ENCODE measurements at regions not wholly inside any gene's neighbourhood (a gene's known extent, or its start where the extent isn't known, plus 50 kb on each side); places are given as distances from the start of the nearest gene placed in this dataset.

GRCh38 chr1:83087851-83088250 lies 911.1 kb downstream of the TTLL7 start:
- H3K27me3 ChIP-seq, result no peaks in the 10 kb centered on the region
- H3K4me3 ChIP-seq, result no peak overlapping the region
- no peak overlapping the region for H3K27ac ChIP-seq
- no peak for DNase-seq (ENCODE audit: low read depth in 1 of 2, low spot score in 1 of 2)
- H3K36me3 ChIP-seq, result no peaks in the 10 kb centered on the region
- H3K9me3 ChIP-seq (ENCODE audit: low read depth), result no peaks in the 10 kb centered on the region
- TF ChIP-seq CTCF (IDR thresholded peaks at IDR 0.05; ENCODE audit: low read depth, low read length), result no peak
- H3K4me1 ChIP-seq (ENCODE audit: low read depth), result peaks cover 4% of the 10 kb centered on the region

DNA sequence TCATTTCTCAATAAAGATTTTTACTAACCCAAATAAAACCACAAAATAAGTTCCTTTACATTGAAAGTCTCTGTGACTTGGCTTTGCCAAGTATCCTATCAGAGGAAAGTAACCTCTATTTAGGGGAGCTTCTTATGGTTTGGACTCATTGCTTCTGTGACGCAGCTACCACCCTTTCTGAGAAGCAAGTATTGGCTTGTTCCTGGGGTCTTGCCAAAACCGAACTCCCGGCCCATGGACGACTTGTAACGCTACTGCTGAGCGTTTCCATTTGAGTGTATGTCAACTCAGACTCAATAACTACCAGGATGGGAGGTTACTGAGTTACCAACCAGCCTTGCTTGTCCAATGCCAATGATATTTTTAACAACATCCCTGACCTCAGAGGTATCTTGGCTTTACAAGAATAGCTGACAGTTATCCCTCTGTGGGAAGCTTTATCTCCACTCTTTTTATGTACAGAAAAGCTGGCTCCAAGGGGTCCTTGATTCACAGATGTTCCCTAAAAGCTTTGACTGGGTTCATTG lies 911.9 kb downstream of the TTLL7 start:
- peaks cover 4% of the 10 kb centered on the region for H3K4me1 ChIP-seq (ENCODE audit: low read depth)
- DNase-seq (ENCODE audit: low read depth in 1 of 2, low spot score in 1 of 2), result no peak
- no peak for TF ChIP-seq CTCF (IDR thresholded peaks at IDR 0.05; ENCODE audit: low read depth, low read length)
- H3K27me3 ChIP-seq, result no peaks in the 10 kb centered on the region
- H3K9me3 ChIP-seq (ENCODE audit: low read depth), result no peaks in the 10 kb centered on the region
- no peaks in the 10 kb centered on the region for H3K36me3 ChIP-seq
- H3K4me3 ChIP-seq, result no peak overlapping the region
- H3K27ac ChIP-seq, result no peak overlapping the region

DNA sequence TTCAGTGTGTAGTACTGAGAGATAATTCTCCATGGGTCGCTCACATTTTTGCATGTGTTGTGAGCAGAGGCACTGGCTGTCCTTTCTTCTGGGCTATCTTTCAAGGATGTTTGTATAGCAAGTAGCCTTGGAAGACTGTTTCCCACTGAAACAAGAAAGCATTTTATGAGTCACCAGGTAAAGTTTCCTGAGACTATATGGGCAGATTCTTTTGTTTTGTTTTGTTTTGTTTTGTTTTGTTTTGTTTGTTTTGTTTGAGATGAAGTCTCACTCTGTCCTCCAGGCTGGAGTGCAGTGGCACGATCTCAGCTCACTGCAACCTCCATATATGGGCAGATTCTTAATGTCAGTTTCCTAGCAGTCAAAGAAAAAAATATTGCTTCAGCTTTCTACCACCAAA lies 912.6 kb downstream of the TTLL7 start:
- H3K36me3 ChIP-seq, result no peaks in the 10 kb centered on the region
- no peak for TF ChIP-seq CTCF (IDR thresholded peaks at IDR 0.05; ENCODE audit: low read depth, low read length)
- no peak overlapping the region for H3K4me3 ChIP-seq
- H3K4me1 ChIP-seq (ENCODE audit: low read depth), result peaks cover 4% of the 10 kb centered on the region
- no peaks in the 10 kb centered on the region for H3K9me3 ChIP-seq (ENCODE audit: low read depth)
- no peak for DNase-seq (ENCODE audit: low read depth in 1 of 2, low spot score in 1 of 2)
- no peaks in the 10 kb centered on the region for H3K27me3 ChIP-seq
- H3K27ac ChIP-seq, result no peak overlapping the region

- Histone ChIP-seq H3K9me3 (ENCODE audit: low read depth) (no peaks in the 10 kb centered on the region), H3K4me3 (no peak overlapping the region), H3K27me3 (no peaks in the 10 kb centered on the region), H3K4me1 (ENCODE audit: low read depth) (peaks cover 4% of the 10 kb centered on the region), H3K27ac (no peak overlapping the region), H3K36me3 (no peaks in the 10 kb centered on the region)
- TF ChIP-seq CTCF (IDR thresholded peaks at IDR 0.05; ENCODE audit: low read depth, low read length), result no peak
- no peak for DNase-seq (ENCODE audit: low read depth in 1 of 2, low spot score in 1 of 2)
Observed at GRCh38 chr1:83083589-83084224, 915.2 kb downstream of the TTLL7 start.

GRCh38 chr1:83077411-83077810 lies 921.5 kb downstream of the TTLL7 start:
- no peak for DNase-seq (ENCODE audit: low read depth in 1 of 2, low spot score in 1 of 2)
- TF ChIP-seq CTCF (IDR thresholded peaks at IDR 0.05; ENCODE audit: low read depth, low read length), result no peak
- Histone ChIP-seq H3K9me3 (ENCODE audit: low read depth) (no peaks in the 10 kb centered on the region), H3K4me3 (no peak overlapping the region), H3K36me3 (no peaks in the 10 kb centered on the region), H3K27ac (no peak overlapping the region), H3K4me1 (ENCODE audit: low read depth) (no peaks in the 10 kb centered on the region), H3K27me3 (no peaks in the 10 kb centered on the region)
